HG02943 (cell line): ENCODE measurements at regions not wholly inside any gene's neighbourhood (a gene's known extent, or its start where the extent isn't known, plus 50 kb on each side); places are given as distances from the start of the nearest gene placed in this dataset.

Source experiments
- ATAC-seq: cut with Tn5 transposase; IDR thresholded peaks from one replicate; pipeline ENCODE4 v1.9.1; 2021; ENCODE audit warnings: mild to moderate bottlenecking, low read depth, moderate library complexity; ENCODE audit not compliant: unreplicated experiment

DNA sequence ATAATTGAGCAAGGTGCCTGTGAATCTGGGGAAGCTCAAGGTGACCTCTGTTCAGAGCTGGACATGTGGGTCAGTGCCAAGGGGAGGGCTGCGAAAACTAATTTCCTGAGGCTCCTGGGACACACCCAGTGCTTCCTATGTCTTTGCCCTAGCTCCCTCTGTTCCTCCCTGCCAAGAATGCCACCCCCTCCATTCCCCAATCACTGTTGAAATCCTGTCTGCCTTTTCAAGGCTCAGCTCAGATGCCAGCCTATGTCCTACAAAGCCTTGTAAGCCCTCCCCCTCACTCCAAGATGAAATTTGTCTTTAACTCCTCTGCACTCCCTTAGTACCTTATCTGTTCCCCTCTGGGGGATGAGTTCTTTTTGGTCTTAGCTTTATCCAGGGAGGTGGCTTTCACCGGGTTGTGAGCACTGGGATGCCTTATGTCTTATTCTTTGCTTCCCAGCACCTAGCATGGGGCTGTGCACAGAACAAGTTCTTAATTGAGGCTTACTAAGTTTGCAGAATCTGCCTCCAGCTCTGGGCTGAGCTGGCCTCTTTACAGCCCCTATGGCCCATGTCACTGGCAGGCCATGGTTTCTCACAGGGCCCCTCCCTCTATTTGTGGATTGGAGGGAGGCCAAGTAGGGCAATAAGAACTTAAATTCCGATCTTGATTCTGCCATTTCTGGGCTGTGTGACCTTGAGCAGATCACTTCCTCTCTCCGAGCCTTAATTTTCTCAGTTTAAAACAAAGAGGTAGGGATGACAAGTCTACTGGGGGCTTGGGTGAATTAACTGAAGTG, 51.5 kb upstream of the EPB41L1 start:
- ATAC-seq = no peak

DNA sequence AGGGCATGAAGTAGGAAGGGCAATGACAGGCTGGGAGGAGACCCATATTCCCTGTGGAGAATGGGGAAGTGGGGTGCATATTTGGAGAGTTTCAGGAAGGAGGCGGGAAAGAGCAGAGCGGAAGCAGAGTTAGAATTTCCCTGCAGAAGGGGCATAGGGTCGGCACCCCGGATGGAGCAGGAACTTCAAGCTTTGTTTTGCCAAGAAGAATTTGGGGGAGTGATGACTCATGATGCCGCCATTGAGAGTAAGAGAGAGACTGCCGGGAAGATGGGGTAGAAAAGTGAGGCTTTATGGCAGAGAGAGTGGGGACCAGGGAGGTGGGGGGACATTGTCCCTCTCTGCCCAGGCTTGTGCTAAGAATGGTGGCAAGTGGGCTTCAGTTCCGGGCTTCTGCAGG, 50.3 kb upstream of the EPB41L1 start:
- no peak for ATAC-seq
